ENCODE measurements at regions not wholly inside any gene's neighbourhood (a gene's known extent, or its start where the extent isn't known, plus 50 kb on each side); places are given as distances from the start of the nearest gene placed in this dataset.
"Not testable (repeated sequence)": the region's sequence is repeated elsewhere in the genome, so short reads cannot be mapped to it uniquely, and the experiment has no call there.

DNA sequence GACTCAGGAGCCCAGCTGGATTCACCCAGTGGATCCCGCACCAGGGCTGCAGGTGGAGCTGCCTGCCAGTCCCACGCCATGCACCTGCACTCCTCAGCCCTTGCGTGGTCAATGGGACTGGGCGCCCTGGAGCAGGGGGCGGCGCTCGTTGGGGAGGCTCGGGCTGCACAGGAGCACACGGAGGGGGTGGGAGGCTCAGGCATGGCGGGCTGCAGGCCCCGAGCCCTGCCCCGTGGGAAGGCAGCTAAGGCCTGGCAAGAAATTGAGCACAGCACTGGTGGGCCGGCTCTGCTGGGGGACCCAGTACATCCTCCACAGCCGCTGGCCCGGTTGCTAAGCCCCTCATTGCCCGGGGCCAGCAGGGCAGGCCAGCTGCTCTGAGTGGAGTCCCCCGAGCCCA, 90.3 kb downstream of the DLEU7 start:
- TF ChIP-seq, protein P1, sequence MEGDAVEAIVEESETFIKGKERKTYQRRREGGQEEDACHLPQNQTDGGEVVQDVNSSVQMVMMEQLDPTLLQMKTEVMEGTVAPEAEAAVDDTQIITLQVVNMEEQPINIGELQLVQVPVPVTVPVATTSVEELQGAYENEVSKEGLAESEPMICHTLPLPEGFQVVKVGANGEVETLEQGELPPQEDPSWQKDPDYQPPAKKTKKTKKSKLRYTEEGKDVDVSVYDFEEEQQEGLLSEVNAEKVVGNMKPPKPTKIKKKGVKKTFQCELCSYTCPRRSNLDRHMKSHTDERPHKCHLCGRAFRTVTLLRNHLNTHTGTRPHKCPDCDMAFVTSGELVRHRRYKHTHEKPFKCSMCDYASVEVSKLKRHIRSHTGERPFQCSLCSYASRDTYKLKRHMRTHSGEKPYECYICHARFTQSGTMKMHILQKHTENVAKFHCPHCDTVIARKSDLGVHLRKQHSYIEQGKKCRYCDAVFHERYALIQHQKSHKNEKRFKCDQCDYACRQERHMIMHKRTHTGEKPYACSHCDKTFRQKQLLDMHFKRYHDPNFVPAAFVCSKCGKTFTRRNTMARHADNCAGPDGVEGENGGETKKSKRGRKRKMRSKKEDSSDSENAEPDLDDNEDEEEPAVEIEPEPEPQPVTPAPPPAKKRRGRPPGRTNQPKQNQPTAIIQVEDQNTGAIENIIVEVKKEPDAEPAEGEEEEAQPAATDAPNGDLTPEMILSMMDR (conservative IDR thresholded peaks at IDR 0.05 in 1 of 2, IDR thresholded peaks at IDR 0.05 in 1 of 2; ENCODE audit: low read depth in 1 of 2, low read length in 2 of 2), result not testable (repeated sequence)
- not testable (repeated sequence) for TF ChIP-seq EZH2 (IDR thresholded peaks at IDR 0.05; ENCODE audit: low read length, missing control alignments)

Measured in fibroblast of lung (primary cell).